ENCODE measurements at regions not wholly inside any gene's neighbourhood (a gene's known extent, or its start where the extent isn't known, plus 50 kb on each side); places are given as distances from the start of the nearest gene placed in this dataset.

- Histone ChIP-seq H2BK20ac (ENCODE audit: low read depth, low read length, poor library complexity, severe bottlenecking) (no peak overlapping the region), H3K79me1 (ENCODE audit: insufficient read depth, low read depth, low read length, poor library complexity, severe bottlenecking) (no peaks in the 10 kb centered on the region), H3K4ac (ENCODE audit: low read depth, low read length) (no peak overlapping the region), H3K9me3 (ENCODE audit: control insufficient read depth, low read depth, low read length) (no peaks in the 10 kb centered on the region), H3K56ac (ENCODE audit: insufficient read length, low read depth, low read length) (no peak overlapping the region), H3K27ac (ENCODE audit: insufficient read length, low read depth, low read length) (no peak overlapping the region), H3T11ph (ENCODE audit: low read length) (no peak overlapping the region), H2BK5ac (ENCODE audit: insufficient read length, low read length) (no peak overlapping the region), H3K4me2 (ENCODE audit: insufficient read depth, insufficient read length, low read length) (no peak overlapping the region), H3K14ac (ENCODE audit: insufficient read depth, low read length) (no peak overlapping the region), H2BK15ac (ENCODE audit: low read depth, low read length) (no peak overlapping the region), H4K20me1 (ENCODE audit: control insufficient read depth, insufficient read depth, insufficient read length) (no peaks in the 10 kb centered on the region), H3K79me2 (ENCODE audit: insufficient read depth, low read length) (no peaks in the 10 kb centered on the region), H2AK5ac (ENCODE audit: insufficient read length, low read length) (no peak overlapping the region), H3K4me1 (ENCODE audit: insufficient read depth, low read length) (no peaks in the 10 kb centered on the region), H2AFZ (ENCODE audit: low read length) (no peak overlapping the region), H2BK12ac (ENCODE audit: insufficient read length, low read depth, low read length) (no peak overlapping the region), H3K23ac (ENCODE audit: insufficient read length, low read depth, low read length) (no peak overlapping the region), H3K9ac (ENCODE audit: extremely low read depth, insufficient read length, low read length) (no peak overlapping the region), H3K18ac (ENCODE audit: insufficient read length, low read depth, low read length) (no peak overlapping the region), H4K5ac (ENCODE audit: insufficient read length, low read depth, low read length) (no peak overlapping the region), H3K27me3 (ENCODE audit: insufficient read depth, low read length) (no peaks in the 10 kb centered on the region), H3K23me2 (ENCODE audit: insufficient read length, low read depth, low read length, poor library complexity, severe bottlenecking) (no peaks in the 10 kb centered on the region), H2BK120ac (ENCODE audit: low read depth, low read length, poor library complexity, severe bottlenecking) (no peak overlapping the region), H4K8ac (replicated peaks; ENCODE audit: insufficient read length, low read depth, low read length) (no peak overlapping the region), H4K91ac (ENCODE audit: insufficient read length, low read depth, low read length) (no peak overlapping the region)
- Mint-ChIP-seq H3K9me3 (peaks cover 0 to 6% of the 10 kb centered on the region in 2 experiments; a peak in 3 of 5 replicates), H3K4me3 (no peak overlapping the region), H3K4me1 (peaks cover 13 to 15% of the 10 kb centered on the region in 2 experiments), H3K36me3 (ENCODE audit: insufficient read depth in 1 of 3, low read depth in 3 of 3) (peaks cover 0 to 16% (median 10%) of the 10 kb centered on the region in 3 experiments; a peak in 6 of 7 replicates), H3K27ac (no peak overlapping the region), H3K27me3 (ENCODE audit: low read depth) (peaks cover 6% of the 10 kb centered on the region)
- no CpG with 5 or more reads among the region's 13 CpGs for WGBS (ENCODE audit: extremely low coverage, insufficient read length, low lambda C conversion rate)
- TF ChIP-seq CTCF (conservative IDR thresholded peaks at IDR 0.05): no peak
- DNase-seq: no peak
These were observed 297.0 kb downstream of the CTTN start for GRCh38 chr11:70695086-70695960.
